Hematopoietic multipotent progenitor cell treated with erythropoietin and hydrocortisone succinate and interleukin-3 and kit ligand, for 4 days (in vitro differentiated cells): ENCODE measurements at regions not wholly inside any gene's neighbourhood (a gene's known extent, or its start where the extent isn't known, plus 50 kb on each side); places are given as distances from the start of the nearest gene placed in this dataset.
A peak's percentile ranks its signal among the peaks of the same experiment; 100 is the strongest.

ENCODE experiments used
- DNase-seq: peaks from one replicate; pipeline ENCODE4 v3.0.0-alpha.2; 2015

GRCh38 chr14:51552768-51553404 is 98.8 kb upstream of the FRMD6 start:
- DNase-seq = no peak

- DNase-seq = no peak
Observed at GRCh38 chr14:51554339-51554920, 97.3 kb upstream of the FRMD6 start.

GRCh38 chr14:51554953-51555352 is 96.8 kb upstream of the FRMD6 start:
- peak; percentile 10 for DNase-seq

- DNase-seq = no peak
Observed at GRCh38 chr14:51561141-51561540, 90.6 kb upstream of the FRMD6 start.

GRCh38 chr14:51562816-51563215 is 88.9 kb upstream of the FRMD6 start:
- no peak for DNase-seq

- DNase-seq = no peak
Observed at GRCh38 chr14:51563560-51563959, 88.2 kb upstream of the FRMD6 start.

- no peak for DNase-seq
Observed at GRCh38 chr14:51564460-51564859, 87.2 kb upstream of the FRMD6 start.

- no peak for DNase-seq
Observed at GRCh38 chr14:51564986-51565604, 86.6 kb upstream of the FRMD6 start.

- DNase-seq = no peak
Observed at GRCh38 chr14:51566831-51567582, 84.7 kb upstream of the FRMD6 start.

- DNase-seq = no peak
Observed at GRCh38 chr14:51568366-51568765, 83.3 kb upstream of the FRMD6 start.

GRCh38 chr14:51573607-51574006 is 78.1 kb upstream of the FRMD6 start:
- DNase-seq = no peak

GRCh38 chr14:51574009-51574408 is 77.7 kb upstream of the FRMD6 start:
- no peak for DNase-seq

- no peak for DNase-seq
Observed at GRCh38 chr14:51575349-51576116, 76.2 kb upstream of the FRMD6 start.

GRCh38 chr14:51576117-51576430 is 75.6 kb upstream of the FRMD6 start:
- no peak for DNase-seq

GRCh38 chr14:51576879-51577278 is 74.8 kb upstream of the FRMD6 start:
- DNase-seq = no peak

- DNase-seq = no peak
Observed at GRCh38 chr14:51578853-51579252, 72.9 kb upstream of the FRMD6 start.

- no peak for DNase-seq
Observed at GRCh38 chr14:51581017-51581881, 70.5 kb upstream of the FRMD6 start.

GRCh38 chr14:51582437-51582836 is 69.3 kb upstream of the FRMD6 start:
- no peak for DNase-seq

GRCh38 chr14:51585055-51585454 is 66.7 kb upstream of the FRMD6 start:
- no peak for DNase-seq

- DNase-seq = no peak
Observed at GRCh38 chr14:51592836-51593235, 58.9 kb upstream of the FRMD6 start.

GRCh38 chr14:51593397-51593796 is 58.3 kb upstream of the FRMD6 start:
- DNase-seq = no peak

- DNase-seq = no peak
Observed at GRCh38 chr14:51595881-51596455, 55.7 kb upstream of the FRMD6 start.
